H1 (cell line): ENCODE measurements at regions not wholly inside any gene's neighbourhood (a gene's known extent, or its start where the extent isn't known, plus 50 kb on each side); places are given as distances from the start of the nearest gene placed in this dataset.

Experiments used
- EP300 ChIP-seq, 2 experiments: IDR thresholded peaks; 1 replicate in 1 of 2; 2 replicates in 1 of 2; pipeline ENCODE4 v1.6.1; 2011 to 2012; ENCODE audit warnings: low read depth in 2 of 2, low read length in 2 of 2, mild to moderate bottlenecking in 2 of 2, borderline replicate concordance in 1 of 2, inconsistent platforms in 1 of 2, moderate library complexity in 1 of 2
- SIX5 ChIP-seq: IDR thresholded peaks from 2 replicates; pipeline ENCODE4 v1.6.1; 2011; ENCODE audit warnings: mild to moderate bottlenecking, low read depth, low read length

- no peak for TF ChIP-seq EP300 (IDR thresholded peaks at IDR 0.05; ENCODE audit: borderline replicate concordance in 1 of 2, low read depth in 2 of 2, low read length in 2 of 2)
- no peak for TF ChIP-seq SIX5
Measured at GRCh38 chr6:55696041-55696440, 117.0 kb upstream of the HMGCLL1 start (continued).
